PFSK-1 (cell line): ENCODE measurements at regions not wholly inside any gene's neighbourhood (a gene's known extent, or its start where the extent isn't known, plus 50 kb on each side); places are given as distances from the start of the nearest gene placed in this dataset.

Experiments
- FOXP2 ChIP-seq: optimal IDR thresholded peaks from 2 replicates; pipeline ENCODE3; 2011; ENCODE audit warnings: borderline replicate concordance, control low read depth, inconsistent platforms; ENCODE audit not compliant: insufficient read depth; ENCODE audit errors: extremely low read length, extremely low read depth
- POLR2AphosphoS5 ChIP-seq: IDR thresholded peaks from 2 replicates; pipeline ENCODE4 v1.6.1; 2012; ENCODE audit warnings: low read depth, mild to moderate bottlenecking, control low read depth, low read length, moderate library complexity
- REST ChIP-seq, 2 experiments: IDR thresholded peaks; 2 replicates each; pipeline versions ENCODE4 v1.6.1 to v1.8.0; 2011 to 2012; ENCODE audit warnings: low read depth in 2 of 2, low read length in 2 of 2, control low read depth in 1 of 2, inconsistent platforms in 1 of 2, mild to moderate bottlenecking in 1 of 2, moderate library complexity in 1 of 2; ENCODE audit not compliant: insufficient read depth in 1 of 2
- SIN3A ChIP-seq: IDR thresholded peaks from 2 replicates; pipeline ENCODE4 v1.6.1; 2012; ENCODE audit warnings: mild to moderate bottlenecking, low read length, moderate library complexity, borderline replicate concordance; ENCODE audit not compliant: insufficient read depth
- TAF1 ChIP-seq: IDR thresholded peaks from 2 replicates; pipeline ENCODE4 v1.6.1; 2012; ENCODE audit warnings: low read length, control low read depth, borderline replicate concordance; ENCODE audit not compliant: insufficient read depth

- no peak for TF ChIP-seq POLR2AphosphoS5
- TF ChIP-seq SIN3A = no peak
- TF ChIP-seq FOXP2 = no peak
- TF ChIP-seq TAF1 = no peak
- TF ChIP-seq REST (IDR thresholded peaks at IDR 0.05; ENCODE audit: insufficient read depth in 1 of 2, low read depth in 2 of 2, low read length in 2 of 2) = no peak
Observed at GRCh38 chr14:31949709-31950108, 127.4 kb upstream of the ARHGAP5 start.

DNA sequence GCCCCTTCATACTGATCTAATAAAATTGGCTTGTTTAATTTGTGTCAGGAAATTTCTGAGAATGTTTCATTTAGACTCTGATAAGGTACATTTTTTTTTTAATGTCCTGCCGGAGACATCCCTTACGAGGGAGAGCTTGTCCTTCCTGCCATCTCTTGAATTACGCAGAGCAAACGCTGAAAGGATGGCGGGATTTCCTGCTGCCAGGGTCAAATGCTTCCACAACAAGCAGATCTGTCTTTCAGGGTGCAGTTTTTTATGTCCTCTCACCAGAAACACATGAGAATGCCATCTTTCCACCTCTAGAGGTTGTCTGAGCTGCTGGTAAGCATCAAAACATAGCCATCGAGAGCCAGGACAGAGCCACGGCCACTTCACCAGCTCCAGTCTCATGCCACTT, 126.8 kb upstream of the ARHGAP5 start:
- TF ChIP-seq POLR2AphosphoS5 (no peak), TAF1 (no peak), SIN3A (no peak), FOXP2 (no peak), REST (IDR thresholded peaks at IDR 0.05; ENCODE audit: insufficient read depth in 1 of 2, low read depth in 2 of 2, low read length in 2 of 2) (no peak)

DNA sequence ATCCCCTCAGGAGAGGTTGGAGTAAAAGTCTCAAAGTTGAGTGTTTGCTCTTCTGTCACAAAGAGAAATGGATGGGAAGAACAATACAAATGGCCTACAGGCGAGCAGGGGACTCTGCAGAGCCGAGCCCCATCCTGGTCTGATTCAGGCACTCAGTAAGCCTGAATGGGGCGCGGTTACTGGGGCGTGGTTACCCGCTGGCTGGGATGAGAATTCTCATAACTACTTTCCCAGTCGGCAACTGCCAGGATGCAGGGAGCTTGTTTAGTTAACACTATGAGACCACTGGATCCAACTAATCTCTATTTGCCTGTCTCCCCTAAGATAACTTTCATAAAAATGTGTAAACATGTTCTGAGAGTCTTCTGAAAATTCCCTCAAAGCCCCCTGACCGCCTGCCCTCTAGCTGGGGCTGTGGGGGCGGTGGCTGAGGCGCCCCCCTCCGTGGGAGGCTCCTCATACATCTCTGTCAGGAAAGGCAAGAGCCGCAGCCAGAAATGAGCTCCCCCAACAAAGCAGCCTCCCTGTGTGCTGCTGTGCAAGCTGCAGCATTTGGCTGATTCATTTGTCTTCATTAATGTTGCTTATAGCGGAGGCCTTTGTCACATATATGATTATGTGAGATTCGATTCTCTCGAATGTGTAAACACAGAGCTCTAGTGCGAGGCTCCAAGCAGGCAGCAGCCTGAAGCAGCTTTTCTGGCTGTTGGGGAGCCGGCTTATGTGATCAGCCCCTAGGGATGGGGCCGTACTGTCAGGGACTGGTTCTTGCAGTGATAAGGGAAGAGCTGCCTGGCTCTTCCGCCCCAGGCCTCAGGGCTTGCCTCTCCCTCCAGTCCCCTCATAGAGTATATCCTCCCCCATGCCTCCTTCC, 126.1 kb upstream of the ARHGAP5 start:
- TF ChIP-seq TAF1 = no peak
- no peak for TF ChIP-seq FOXP2
- TF ChIP-seq POLR2AphosphoS5 = 0 out of 2 replicates have a peak, but pooled peaks have one; percentile 15

GRCh38 chr14:31951638-31951964, 125.5 kb upstream of the ARHGAP5 start:
- TF ChIP-seq TAF1 (no peak), SIN3A (no peak), REST (IDR thresholded peaks at IDR 0.05; ENCODE audit: insufficient read depth in 1 of 2, low read depth in 2 of 2, low read length in 2 of 2) (no peak), POLR2AphosphoS5 (no peak), FOXP2 (no peak)

DNA sequence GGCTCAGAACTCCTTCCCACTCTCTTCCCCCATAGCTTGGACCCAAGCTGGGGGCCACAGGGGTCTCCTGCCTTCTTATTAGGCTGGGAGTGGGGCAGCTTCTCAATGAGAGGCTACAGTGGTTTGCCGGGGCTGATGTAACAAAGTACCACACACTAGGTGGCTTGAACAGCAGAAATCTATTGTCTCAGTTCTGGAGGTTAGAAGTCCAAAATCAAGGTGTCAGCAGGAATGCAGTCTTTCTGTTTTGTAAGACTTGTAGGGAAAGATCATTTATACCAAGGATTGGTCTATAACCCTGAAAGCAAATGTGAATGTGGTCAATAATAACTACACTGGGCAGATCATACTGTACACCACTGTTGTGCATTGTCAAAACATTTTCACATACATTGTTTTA, 124.5 kb upstream of the ARHGAP5 start:
- no peak for TF ChIP-seq TAF1
- TF ChIP-seq REST (IDR thresholded peaks at IDR 0.05; ENCODE audit: insufficient read depth in 1 of 2, low read depth in 2 of 2, low read length in 2 of 2) = no peak
- no peak for TF ChIP-seq SIN3A
- no peak for TF ChIP-seq FOXP2
- no peak for TF ChIP-seq POLR2AphosphoS5
